ENCODE measurements at regions not wholly inside any gene's neighbourhood (a gene's known extent, or its start where the extent isn't known, plus 50 kb on each side); places are given as distances from the start of the nearest gene placed in this dataset.

- no peak for TF ChIP-seq CTCF (IDR thresholded peaks at IDR 0.05)
- no peak for TF ChIP-seq POLR2A (IDR thresholded peaks at IDR 0.05)
- no peak for TF ChIP-seq POLR2AphosphoS5 (IDR thresholded peaks at IDR 0.05)
Measured at GRCh38 chrX:64580035-64580434, 184.8 kb upstream of the MTMR8 start.
